Naive thymus-derived CD4-positive, alpha-beta T cell (primary cell): ENCODE measurements at regions not wholly inside any gene's neighbourhood (a gene's known extent, or its start where the extent isn't known, plus 50 kb on each side); places are given as distances from the start of the nearest gene placed in this dataset.
A peak's percentile ranks its signal among the peaks of the same experiment; 100 is the strongest.

Experiments used
- ATAC-seq: fragments of 150-1000 bp; cut with Tn5 transposase; 2 replicates; pipeline ENCODE4 v1.10.0; 2021; ENCODE audit warnings: mild to moderate bottlenecking, moderate library complexity
- CTCF ChIA-PET: fragments of 350-600 bp; sonication (Branson Sonifier 250); formaldehyde crosslinking; loops from one replicate; lab custom pipeline; 2021; ENCODE audit warnings: antibody characterized with exemption; lab: Charles Lee
- POLR2A ChIA-PET: fragments of 350-600 bp; sonication (Branson Sonifier 250); formaldehyde crosslinking; loops from one replicate; lab custom pipeline; 2021; ENCODE audit warnings: antibody characterized with exemption, inconsistent platforms; lab: Charles Lee
- DNase-seq, 9 donors: peaks; one replicate each; pipeline versions ENCODE4 v3.0.0 to v3.0.0-alpha.2; 2020 to 2022; ENCODE audit warnings: mixed read lengths in 1 of 9
- H3K27ac ChIP-seq: one replicate; pipeline ENCODE4 v1.7.0; 2013; ENCODE audit warnings: mild to moderate bottlenecking, low read depth, low read length, moderate library complexity
- H3K27me3 ChIP-seq, 2 donors: one replicate each; pipeline ENCODE4 v1.7.0; 2013; ENCODE audit warnings: low read length in 2 of 2, mild to moderate bottlenecking in 2 of 2, moderate library complexity in 2 of 2; ENCODE audit not compliant: control insufficient read depth in 2 of 2, insufficient read depth in 2 of 2
- H3K36me3 ChIP-seq, 3 experiments: 1 replicate in 2 of 3; 2 replicates in 1 of 3; pipeline ENCODE4 v1.7.0; 2013; ENCODE audit warnings: low read length in 3 of 3, mild to moderate bottlenecking in 3 of 3, moderate library complexity in 1 of 3; ENCODE audit not compliant: insufficient read depth in 3 of 3, control insufficient read depth in 2 of 3
- H3K4me1 ChIP-seq, 2 donors: one replicate each; pipeline ENCODE4 v1.7.0; 2013; ENCODE audit warnings: low read length in 2 of 2, mild to moderate bottlenecking in 2 of 2, moderate library complexity in 1 of 2; ENCODE audit not compliant: control insufficient read depth in 2 of 2, insufficient read depth in 2 of 2
- H3K4me3 ChIP-seq: 2 replicates; pipeline ENCODE4 v1.7.0; 2013; ENCODE audit warnings: mild to moderate bottlenecking, low read length
- H3K9me3 ChIP-seq, 3 experiments: 1 replicate in 2 of 3; 2 replicates in 1 of 3; pipeline ENCODE4 v1.7.0; 2013; ENCODE audit warnings: low read length in 3 of 3; ENCODE audit not compliant: control insufficient read depth in 2 of 3
- H3K27ac Mint-ChIP-seq, 9 donors: one replicate each; pipeline ENCODE4 v1.8.0; 2020 to 2022; ENCODE audit warnings: mixed read lengths in 9 of 9, mild to moderate bottlenecking in 8 of 9, moderate library complexity in 5 of 9, inconsistent platforms in 2 of 9
- H3K27me3 Mint-ChIP-seq, 5 donors: one replicate each; pipeline ENCODE4 v1.8.0; 2021 to 2022; ENCODE audit warnings: mixed read lengths in 5 of 5, mild to moderate bottlenecking in 1 of 5
- H3K36me3 Mint-ChIP-seq, 5 donors: one replicate each; pipeline ENCODE4 v1.8.0; 2020 to 2022; ENCODE audit warnings: mixed read lengths in 5 of 5, mild to moderate bottlenecking in 3 of 5, inconsistent platforms in 1 of 5
- H3K4me1 Mint-ChIP-seq, 7 donors: one replicate each; pipeline ENCODE4 v1.8.0; 2020 to 2022; ENCODE audit warnings: mixed read lengths in 7 of 7, mild to moderate bottlenecking in 3 of 7, inconsistent platforms in 1 of 7
- H3K4me3 Mint-ChIP-seq, 10 donors: one replicate each; pipeline ENCODE4 v1.8.0; 2020 to 2022; ENCODE audit warnings: mild to moderate bottlenecking in 10 of 10, mixed read lengths in 10 of 10, moderate library complexity in 6 of 10, inconsistent platforms in 2 of 10
- H3K9me3 Mint-ChIP-seq, 11 donors: one replicate each; pipeline ENCODE4 v1.8.0; 2020 to 2022; ENCODE audit warnings: mixed read lengths in 11 of 11, mild to moderate bottlenecking in 4 of 11, inconsistent platforms in 1 of 11, moderate library complexity in 1 of 11
- intact Hi-C, 2 donors: fragments of 100-400 bp; cut with micrococcal nuclease; formaldehyde crosslinking; loops; one replicate each; pipeline ENCODE4 v1.15.1; 2023

DNA sequence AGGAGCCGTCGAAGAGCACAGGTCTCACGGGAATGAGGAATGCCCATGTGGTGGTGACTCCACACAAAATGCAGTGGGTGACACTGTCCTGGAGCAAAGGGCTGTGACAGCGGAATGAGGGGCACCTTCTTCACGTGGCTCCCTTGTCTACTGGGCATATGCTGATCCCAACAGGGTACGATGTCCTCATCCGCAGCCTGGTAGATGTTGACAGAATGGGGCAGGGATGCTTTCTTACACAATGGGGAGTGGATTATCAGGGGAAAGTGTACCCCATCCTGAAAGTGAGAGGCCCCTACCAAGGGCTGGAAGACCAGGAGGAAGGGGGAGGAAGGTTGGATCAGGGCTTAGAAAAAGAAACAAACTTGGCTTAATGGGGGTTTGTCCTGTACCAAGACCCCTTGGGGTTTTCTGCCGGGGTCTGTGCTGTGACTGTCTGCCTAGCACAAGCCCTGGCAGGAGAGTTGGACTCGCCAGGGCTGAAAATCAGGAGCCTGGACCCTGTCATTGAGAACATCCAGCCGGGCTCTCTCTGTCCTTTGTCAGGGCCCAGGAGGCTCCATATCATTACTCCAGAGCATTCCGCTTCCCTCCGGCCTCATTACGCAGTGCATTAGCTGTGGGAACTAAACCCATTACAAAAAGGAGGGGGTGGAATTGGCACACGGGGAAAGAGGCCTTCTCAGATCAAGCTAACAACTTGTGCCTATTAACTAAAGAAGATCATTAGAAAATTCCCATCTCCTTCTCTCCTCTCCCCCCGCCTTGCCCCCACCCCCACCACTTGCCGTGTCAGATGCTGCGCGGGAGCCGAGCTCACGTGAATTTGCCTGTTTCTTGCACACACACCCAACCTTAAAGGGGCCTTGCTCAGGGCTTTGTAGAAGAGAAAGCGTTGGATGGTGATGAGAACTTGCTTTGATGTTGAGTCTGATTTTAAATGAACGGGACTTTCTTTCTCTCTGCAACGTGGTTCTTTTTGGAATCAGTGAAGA lies 171.8 kb upstream of the PARP11 start:
- H3K9me3 Mint-ChIP-seq: no peaks in the 10 kb centered on the region
- intact Hi-C loops: no loop called here
- no peak for ATAC-seq
- peaks cover 0 to 28% (median 0%) of the 10 kb centered on the region in 5 donors for H3K27me3 Mint-ChIP-seq
- DNase-seq: no peak
- H3K4me1 Mint-ChIP-seq: peaks cover 0 to 4% (median 0%) of the 10 kb centered on the region in 7 donors
- Histone ChIP-seq H3K27me3 (no peaks in the 10 kb centered on the region), H3K9me3 (no peaks in the 10 kb centered on the region), H3K27ac (no peak overlapping the region), H3K4me3 (no peak overlapping the region), H3K4me1 (no peaks in the 10 kb centered on the region), H3K36me3 (no peaks in the 10 kb centered on the region)
- H3K4me3 Mint-ChIP-seq: no peak overlapping the region
- H3K27ac Mint-ChIP-seq: peak overlapping the region in 1 of 9 donors; percentile 39
- ChIA-PET CTCF (interaction anchor here (0.9 kb wide), 1 partner anchor 47 kb away, joined by 3 read pairs; no protein-coding TSS in a partner anchor), POLR2A (no interaction called here)
- peaks cover 0 to 30% (median 10%) of the 10 kb centered on the region in 5 donors for H3K36me3 Mint-ChIP-seq

DNA sequence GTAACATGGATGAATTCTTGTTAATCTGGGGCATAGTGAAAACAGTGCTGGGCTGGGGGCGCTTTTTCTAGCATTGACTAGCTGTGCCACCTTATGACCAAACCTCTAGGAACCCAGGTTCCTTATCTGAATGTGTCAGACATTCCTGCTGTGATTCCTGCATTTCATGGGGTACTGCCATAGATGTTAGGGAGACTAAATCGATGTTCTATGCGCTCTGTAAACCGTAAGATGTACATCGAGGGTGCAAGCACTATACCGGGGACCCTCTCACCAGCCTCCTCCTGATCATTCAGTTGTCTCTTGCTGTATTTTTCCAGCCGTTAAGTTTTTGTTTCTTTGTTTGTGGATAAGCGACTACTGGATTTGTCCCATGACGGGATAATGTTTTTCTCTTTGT lies 170.9 kb upstream of the PARP11 start:
- H3K36me3 ChIP-seq: no peaks in the 10 kb centered on the region
- POLR2A ChIA-PET: no interaction called here

DNA sequence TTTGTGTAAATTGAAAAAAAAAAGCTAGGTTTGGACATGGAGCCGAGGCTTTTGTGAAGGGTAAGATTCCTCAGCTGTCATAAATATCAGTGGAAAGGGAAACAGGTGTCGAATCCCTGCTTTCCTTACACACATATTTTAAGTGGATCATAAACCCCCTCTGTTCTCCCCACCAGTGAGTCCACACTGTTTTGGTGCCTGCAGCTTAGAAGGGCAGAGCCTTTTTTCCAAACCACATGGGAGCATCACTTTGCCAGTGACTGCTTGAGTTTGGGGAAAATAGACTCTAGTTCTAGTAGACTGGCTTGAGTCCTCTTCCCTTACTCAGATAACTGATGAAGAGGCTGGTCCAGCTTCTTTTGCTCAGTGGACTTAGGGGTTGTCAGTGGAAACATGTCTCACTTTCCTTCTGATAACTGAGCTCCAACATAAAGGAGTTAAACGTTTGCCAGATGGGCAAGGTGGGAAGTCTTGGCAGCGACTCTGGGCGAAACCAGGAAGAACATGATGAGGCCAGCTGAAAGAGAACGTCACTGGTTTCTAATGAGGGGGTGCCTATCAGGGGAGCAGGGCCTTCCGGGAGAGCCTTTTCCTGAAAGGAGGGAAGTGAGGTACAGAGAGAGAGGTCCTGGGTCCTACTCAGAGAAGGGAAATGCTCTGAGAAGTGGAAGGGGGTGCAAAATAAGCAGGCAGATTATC lies 168.1 kb upstream of the PARP11 start:
- ChIA-PET POLR2A (interaction anchor here (0.6 to 0.9 kb wide), 2 partner anchors 35 to 50 kb away, joined by 3 to 4 read pairs; no protein-coding TSS in a partner anchor), CTCF (interaction anchor here (1.3 to 6.8 kb wide), 3 partner anchors 47 to 157 kb away, joined by 4 to 100 read pairs (median 5); no protein-coding TSS in a partner anchor)
- no peak for DNase-seq
- Histone ChIP-seq H3K27me3 (no peaks in the 10 kb centered on the region), H3K9me3 (no peaks in the 10 kb centered on the region), H3K27ac (no peak overlapping the region), H3K36me3 (no peaks in the 10 kb centered on the region), H3K4me3 (no peak overlapping the region), H3K4me1 (no peaks in the 10 kb centered on the region)
- intact Hi-C loops: no loop called here
- no peak overlapping the region for H3K4me3 Mint-ChIP-seq
- no peak for ATAC-seq
- peaks cover 0 to 23% (median 0%) of the 10 kb centered on the region in 5 donors for H3K27me3 Mint-ChIP-seq
- peaks cover 0 to 15% (median 0%) of the 10 kb centered on the region in 7 donors for H3K4me1 Mint-ChIP-seq
- peaks cover 0 to 26% (median 16%) of the 10 kb centered on the region in 5 donors for H3K36me3 Mint-ChIP-seq
- H3K27ac Mint-ChIP-seq: no peak overlapping the region
- no peaks in the 10 kb centered on the region for H3K9me3 Mint-ChIP-seq

More for the DNA sequence above, 170.9 kb upstream of the PARP11 start:
- Histone ChIP-seq H3K27me3 (no peaks in the 10 kb centered on the region), H3K4me1 (no peaks in the 10 kb centered on the region), H3K27ac (no peak overlapping the region), H3K9me3 (no peaks in the 10 kb centered on the region), H3K4me3 (no peak overlapping the region)
- ATAC-seq (no peak), DNase-seq (no peak)
- intact Hi-C loops: no loop called here
- no peak overlapping the region for H3K27ac Mint-ChIP-seq
- H3K4me3 Mint-ChIP-seq: no peak overlapping the region
- CTCF ChIA-PET: interaction anchor here (0.9 to 1.6 kb wide), 2 partner anchors 46 to 233 kb away, joined by 3 to 5 read pairs; no protein-coding TSS in a partner anchor
- peaks cover 0 to 6% (median 0%) of the 10 kb centered on the region in 7 donors for H3K4me1 Mint-ChIP-seq
- H3K27me3 Mint-ChIP-seq: peaks cover 0 to 28% (median 0%) of the 10 kb centered on the region in 5 donors
- H3K9me3 Mint-ChIP-seq: no peaks in the 10 kb centered on the region
- peaks cover 0 to 30% (median 12%) of the 10 kb centered on the region in 5 donors for H3K36me3 Mint-ChIP-seq

DNA sequence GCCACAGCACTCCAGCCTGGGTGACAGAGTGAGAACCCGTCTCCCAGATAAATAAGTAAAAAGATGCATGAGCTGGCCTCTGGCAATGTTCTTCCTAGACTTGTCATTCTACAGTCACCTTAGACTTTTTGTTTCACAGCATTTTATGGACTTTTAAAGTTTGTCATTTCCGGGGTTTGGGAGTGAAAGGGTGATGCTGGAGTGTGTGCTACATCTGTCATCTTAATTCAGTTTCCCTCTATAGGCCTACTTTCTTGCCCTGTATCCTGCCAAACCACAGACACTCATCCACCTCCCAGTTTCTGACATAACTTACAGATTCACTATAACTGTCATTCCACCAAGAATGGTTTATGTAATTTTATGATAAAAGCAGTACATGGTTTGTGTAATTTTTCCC lies 166.7 kb upstream of the PARP11 start:
- Histone ChIP-seq H3K4me1 (no peaks in the 10 kb centered on the region), H3K27me3 (no peaks in the 10 kb centered on the region), H3K4me3 (no peak overlapping the region), H3K9me3 (no peaks in the 10 kb centered on the region), H3K27ac (no peak overlapping the region), H3K36me3 (no peaks in the 10 kb centered on the region)
- peaks cover 0 to 15% (median 0%) of the 10 kb centered on the region in 7 donors for H3K4me1 Mint-ChIP-seq
- DNase-seq (no peak), ATAC-seq (no peak)
- H3K36me3 Mint-ChIP-seq: peaks cover 0 to 23% (median 17%) of the 10 kb centered on the region in 5 donors
- H3K27ac Mint-ChIP-seq: no peak overlapping the region
- ChIA-PET CTCF (interaction anchor here (0.7 to 6.8 kb wide), 4 partner anchors 44 to 643 kb away, joined by 3 to 100 read pairs (median 4); no protein-coding TSS in a partner anchor), POLR2A (interaction anchor here (0.6 kb wide), 1 partner anchor 22 kb away, joined by 3 read pairs; no protein-coding TSS in a partner anchor)
- H3K27me3 Mint-ChIP-seq: peaks cover 0 to 23% (median 0%) of the 10 kb centered on the region in 5 donors
- intact Hi-C loops: no loop called here
- H3K4me3 Mint-ChIP-seq: no peak overlapping the region
- H3K9me3 Mint-ChIP-seq: no peaks in the 10 kb centered on the region

DNA sequence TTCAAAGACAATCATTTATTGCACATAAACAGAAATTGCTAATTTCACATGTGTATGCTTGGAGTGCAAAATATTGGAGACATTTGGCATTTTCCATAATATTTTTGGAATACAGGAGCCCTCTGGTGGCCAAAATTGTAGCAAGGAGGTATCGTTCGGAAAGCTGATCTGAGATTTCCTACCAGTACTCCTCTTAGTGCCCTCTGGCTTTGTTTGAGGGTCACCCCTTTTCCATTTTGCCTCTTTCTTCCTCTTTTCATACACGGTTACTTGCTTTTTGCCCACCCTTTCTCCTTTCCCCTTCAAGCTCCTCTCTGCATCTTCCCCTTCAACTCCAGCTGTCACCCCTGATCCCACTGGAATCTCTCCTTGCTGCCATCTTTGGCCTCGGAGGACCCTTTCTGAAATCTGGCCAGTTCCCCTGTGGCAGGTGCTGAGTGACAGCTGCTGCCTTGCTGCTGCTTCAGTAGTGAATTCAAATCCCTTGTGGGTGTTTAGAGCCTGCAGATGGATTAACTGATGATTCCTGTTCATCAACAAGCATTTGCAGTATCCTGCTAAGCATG lies 164.6 kb upstream of the PARP11 start:
- ATAC-seq (no peak), DNase-seq (peak in 5 of 9 donors; percentile 19 to 31 (median 21))
- POLR2A ChIA-PET: interaction anchor here (0.5 to 1.5 kb wide), 8 partner anchors 12 to 155 kb away, joined by 3 to 6 read pairs (median 4); no protein-coding TSS in a partner anchor

More for the DNA sequence above, 164.6 kb upstream of the PARP11 start:
- Mint-ChIP-seq H3K4me3 (no peak overlapping the region), H3K9me3 (no peaks in the 10 kb centered on the region), H3K27ac (no peak overlapping the region), H3K4me1 (peaks cover 0 to 15% (median 0%) of the 10 kb centered on the region in 7 donors), H3K27me3 (peaks cover 0 to 39% (median 0%) of the 10 kb centered on the region in 5 donors), H3K36me3 (peaks cover 0 to 17% (median 13%) of the 10 kb centered on the region in 5 donors)
- no peak overlapping the region for H3K4me3 ChIP-seq
- H3K9me3 ChIP-seq: no peaks in the 10 kb centered on the region
- H3K27ac ChIP-seq: no peak overlapping the region
- H3K36me3 ChIP-seq: no peaks in the 10 kb centered on the region
- H3K27me3 ChIP-seq: no peaks in the 10 kb centered on the region
- intact Hi-C loops: loop anchor here (1.0 to 2.0 kb wide), 6 partner anchors 42 to 239 kb away; no protein-coding TSS in a partner anchor
- no peaks in the 10 kb centered on the region for H3K4me1 ChIP-seq
- CTCF ChIA-PET: interaction anchor here (0.6 to 6.8 kb wide), 15 partner anchors 10 to 239 kb away, joined by 3 to 100 read pairs (median 10); no protein-coding TSS in a partner anchor
